ENCODE measurements at regions not wholly inside any gene's neighbourhood (a gene's known extent, or its start where the extent isn't known, plus 50 kb on each side); places are given as distances from the start of the nearest gene placed in this dataset.

DNA sequence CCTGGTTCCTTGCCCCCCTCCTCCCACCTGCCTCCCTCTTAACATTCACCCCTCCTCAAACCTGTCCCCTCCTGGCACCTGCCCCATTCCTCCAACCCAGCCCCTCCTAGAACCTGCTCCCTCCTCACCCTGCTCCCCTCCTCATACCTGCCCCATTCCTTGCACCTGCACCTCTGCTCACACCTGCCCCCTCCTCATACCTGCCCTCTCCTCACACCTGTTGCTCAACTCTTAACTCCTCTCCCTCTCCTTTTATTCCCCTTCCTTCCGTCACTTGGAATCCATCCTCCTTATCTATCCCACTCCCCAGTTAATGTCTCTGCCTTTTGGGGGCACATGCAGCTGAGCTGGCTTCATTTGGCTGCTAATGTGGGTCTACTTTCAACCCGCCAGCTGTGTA, 712.1 kb downstream of the MTRR start:
- Histone ChIP-seq H3K79me2 (replicated peaks; ENCODE audit: insufficient read depth, low read length) (no peaks in the 10 kb centered on the region), H3K4me3 (ENCODE audit: low read length) (no peak overlapping the region), H3F3A (ENCODE audit: insufficient read depth, low read length, poor library complexity, severe bottlenecking) (no peaks in the 10 kb centered on the region), H3K36me3 (ENCODE audit: insufficient read depth, low read length) (no peaks in the 10 kb centered on the region), H4K20me1 (ENCODE audit: insufficient read depth) (no peaks in the 10 kb centered on the region), H3K9me2 (ENCODE audit: insufficient read depth, low read length) (no peaks in the 10 kb centered on the region), H2AFZ (ENCODE audit: low read depth, low read length) (no peak overlapping the region), H3K9me3 (ENCODE audit: low read length) (no peaks in the 10 kb centered on the region), H3K4me2 (ENCODE audit: low read length) (no peak overlapping the region), H3K27me3 (ENCODE audit: insufficient read depth, low read depth, low read length) (no peaks in the 10 kb centered on the region), H3K27ac (ENCODE audit: low read length) (no peak overlapping the region), H3K9ac (ENCODE audit: low read length) (no peak overlapping the region)
- TF ChIP-seq RAD21 (conservative IDR thresholded peaks at IDR 0.05) (no peak), MXI1 (conservative IDR thresholded peaks at IDR 0.05; ENCODE audit: poor library complexity, severe bottlenecking) (no peak), SMC3 (conservative IDR thresholded peaks at IDR 0.05; ENCODE audit: poor library complexity) (no peak), EZH2 (IDR thresholded peaks at IDR 0.05; ENCODE audit: borderline replicate concordance, insufficient read depth, low read length, poor library complexity, severe bottlenecking) (no peak), REST (IDR thresholded peaks at IDR 0.05; ENCODE audit: borderline replicate concordance) (no peak), CTCF (IDR thresholded peaks at IDR 0.05; ENCODE audit: poor library complexity, severe bottlenecking) (no peak), EP300 (conservative IDR thresholded peaks at IDR 0.05; ENCODE audit: poor library complexity, severe bottlenecking) (no peak), TAF1 (IDR thresholded peaks at IDR 0.05; ENCODE audit: low read depth) (no peak), POLR2AphosphoS5 (IDR thresholded peaks at IDR 0.05) (no peak)

DNA sequence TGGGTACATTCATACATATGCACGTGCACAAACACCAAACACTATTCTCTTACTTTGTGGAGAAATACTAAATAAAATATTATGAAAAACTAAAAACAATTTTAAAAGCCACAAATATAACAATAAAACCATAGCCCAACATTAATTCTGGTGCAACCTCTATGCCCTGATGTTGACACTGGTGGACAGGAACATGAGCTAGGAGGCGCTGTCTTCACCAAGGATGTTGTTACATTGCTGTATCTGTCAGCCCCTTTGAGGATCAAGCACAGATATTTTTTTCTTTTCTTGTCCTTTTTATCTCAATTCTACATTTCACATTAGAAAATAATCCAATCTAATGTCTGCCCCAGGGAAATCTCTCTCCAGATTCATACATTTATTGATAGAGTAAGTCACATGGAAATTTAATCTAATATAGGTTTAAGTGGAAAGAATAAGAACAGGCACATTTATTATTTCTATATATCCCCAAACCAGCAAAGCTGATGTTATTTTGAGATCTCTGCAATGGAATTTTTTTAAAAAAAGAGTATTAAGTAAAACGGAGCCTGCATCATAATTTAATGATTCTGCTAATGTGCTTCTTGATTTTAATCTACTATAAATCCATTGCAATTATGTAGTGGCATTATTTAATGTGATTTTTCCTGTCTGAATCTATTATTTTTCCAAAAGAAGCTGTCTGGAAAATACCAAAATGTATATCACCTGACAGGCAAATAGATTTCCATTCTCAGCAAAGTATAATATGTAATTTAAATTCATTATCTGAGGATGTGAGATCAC, 716.5 kb downstream of the MTRR start:
- H3K9me2 ChIP-seq (ENCODE audit: insufficient read depth, low read length): no peaks in the 10 kb centered on the region
- H4K20me1 ChIP-seq (ENCODE audit: insufficient read depth): no peaks in the 10 kb centered on the region
- H3K27ac ChIP-seq (ENCODE audit: low read length): peak overlapping the region; percentile 13
- H3K4me2 ChIP-seq (ENCODE audit: low read length): no peak overlapping the region
- H3K4me3 ChIP-seq (ENCODE audit: low read length): no peak overlapping the region
- H3K79me2 ChIP-seq (replicated peaks; ENCODE audit: insufficient read depth, low read length): no peaks in the 10 kb centered on the region
- no peaks in the 10 kb centered on the region for H3K36me3 ChIP-seq (ENCODE audit: insufficient read depth, low read length)
- H3K9ac ChIP-seq (ENCODE audit: low read length): no peak overlapping the region
- no peaks in the 10 kb centered on the region for H3K27me3 ChIP-seq (ENCODE audit: insufficient read depth, low read depth, low read length)
- H2AFZ ChIP-seq (ENCODE audit: low read depth, low read length): no peak overlapping the region
- H3F3A ChIP-seq (ENCODE audit: insufficient read depth, low read length, poor library complexity, severe bottlenecking): no peaks in the 10 kb centered on the region
- no peaks in the 10 kb centered on the region for H3K9me3 ChIP-seq (ENCODE audit: low read length)
- TF ChIP-seq POLR2AphosphoS5 (IDR thresholded peaks at IDR 0.05) (no peak), SMC3 (conservative IDR thresholded peaks at IDR 0.05; ENCODE audit: poor library complexity) (no peak), EP300 (conservative IDR thresholded peaks at IDR 0.05; ENCODE audit: poor library complexity, severe bottlenecking) (no peak), RAD21 (conservative IDR thresholded peaks at IDR 0.05) (peak; percentile 28), CTCF (IDR thresholded peaks at IDR 0.05; ENCODE audit: poor library complexity, severe bottlenecking) (peak; percentile 61)

All from neural cell (in vitro differentiated cells).